ENCODE measurements at regions not wholly inside any gene's neighbourhood (a gene's known extent, or its start where the extent isn't known, plus 50 kb on each side); places are given as distances from the start of the nearest gene placed in this dataset.
"Not testable (repeated sequence)": the region's sequence is repeated elsewhere in the genome, so short reads cannot be mapped to it uniquely, and the experiment has no call there.

DNA sequence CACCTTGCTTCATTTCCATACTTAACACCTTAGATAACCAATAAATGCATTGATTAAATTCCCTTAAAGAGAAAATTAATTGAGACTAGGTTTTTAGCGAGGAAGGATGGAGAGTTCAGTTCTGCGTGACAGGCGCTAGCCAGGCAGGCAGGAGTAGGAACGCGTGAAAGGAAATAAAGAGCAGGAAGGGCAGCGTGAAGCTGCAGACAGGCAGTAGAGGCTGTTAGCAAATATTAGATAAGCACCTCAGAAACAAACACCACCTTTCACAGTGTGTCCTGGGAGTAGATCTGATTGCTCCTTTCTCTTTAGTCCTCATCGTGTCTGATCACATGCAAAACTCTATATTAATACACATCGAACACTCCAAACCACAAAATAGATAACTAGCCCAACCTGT lies 282.7 kb upstream of the ADGRL2 start:
- no peak for DNase-seq

GRCh38 chr1:81513796-81514354 lies 286.9 kb upstream of the ADGRL2 start:
- DNase-seq, result no peak

GRCh38 chr1:81512252-81513003 lies 288.3 kb upstream of the ADGRL2 start:
- no peak for DNase-seq

GRCh38 chr1:81511281-81511680 lies 289.5 kb upstream of the ADGRL2 start:
- DNase-seq, result no peak

- no peak for DNase-seq
Observed at GRCh38 chr1:81510701-81511100, 290.0 kb upstream of the ADGRL2 start.

DNA sequence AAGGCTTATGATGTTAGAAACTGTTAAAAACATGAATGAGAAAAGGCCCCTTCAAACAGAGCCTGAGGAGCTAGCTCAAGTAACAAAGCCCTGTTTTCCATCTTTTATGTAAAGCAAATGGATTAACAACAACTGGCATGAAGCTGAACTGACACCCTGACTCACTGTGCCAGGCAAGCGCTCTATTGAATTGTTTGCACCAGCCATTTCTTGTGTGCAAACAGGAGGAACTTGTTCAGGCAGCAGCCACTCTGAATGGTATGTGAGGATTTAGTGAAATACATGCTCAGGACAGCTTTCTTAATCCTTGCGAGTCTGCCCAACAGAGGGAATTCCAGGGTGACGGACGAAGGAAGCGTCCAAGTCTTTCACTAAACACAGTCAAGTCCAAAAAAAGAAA lies 291.1 kb upstream of the ADGRL2 start:
- DNase-seq, result no peak

DNA sequence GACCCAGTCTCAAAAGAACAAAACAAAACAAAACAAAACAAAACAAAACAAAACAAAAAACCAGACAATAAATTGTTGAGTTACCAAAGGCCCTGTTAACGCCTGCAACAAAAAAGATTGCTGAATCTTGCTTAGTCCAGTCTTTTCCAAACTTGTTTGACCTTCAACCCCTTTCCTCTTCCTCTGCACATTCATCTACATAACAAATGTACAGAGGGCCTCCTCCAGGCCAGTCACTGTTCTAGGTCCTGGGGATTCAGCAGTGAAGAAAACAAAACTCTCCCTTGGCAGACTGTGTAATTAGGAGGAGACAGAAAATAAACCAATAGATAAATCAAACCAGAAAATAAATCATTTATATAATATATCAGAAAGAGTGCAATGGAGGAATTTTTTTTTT lies 294.0 kb upstream of the ADGRL2 start:
- no peak for DNase-seq

DNA sequence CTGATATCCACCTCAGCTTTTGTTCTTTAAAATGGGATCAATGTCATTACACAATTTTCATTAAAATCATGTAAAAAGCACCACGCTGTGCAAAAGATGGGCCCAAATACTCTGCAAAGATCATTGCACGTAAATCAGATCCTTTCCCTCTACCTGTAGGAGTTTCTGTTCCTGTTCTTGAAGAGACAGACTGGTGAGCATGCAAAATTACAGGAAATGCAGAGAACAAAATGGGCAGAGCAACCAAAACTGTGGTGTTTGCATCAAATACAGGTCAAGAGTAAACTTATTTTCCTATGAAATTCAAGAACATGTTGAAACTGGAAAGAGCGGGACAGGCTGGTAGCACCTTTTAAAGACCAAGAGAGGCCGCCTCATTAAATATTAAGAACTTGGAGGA lies 294.9 kb upstream of the ADGRL2 start:
- DNase-seq, result no peak

GRCh38 chr1:81504820-81505219 lies 295.9 kb upstream of the ADGRL2 start:
- DNase-seq, result not testable (repeated sequence)

- DNase-seq, result not testable (repeated sequence)
Observed at GRCh38 chr1:81502705-81503104, 298.0 kb upstream of the ADGRL2 start.

GRCh38 chr1:81501485-81501884 lies 299.2 kb upstream of the ADGRL2 start:
- not testable (repeated sequence) for DNase-seq

GRCh38 chr1:81499487-81499886 lies 301.2 kb upstream of the ADGRL2 start:
- DNase-seq, result no peak

DNA sequence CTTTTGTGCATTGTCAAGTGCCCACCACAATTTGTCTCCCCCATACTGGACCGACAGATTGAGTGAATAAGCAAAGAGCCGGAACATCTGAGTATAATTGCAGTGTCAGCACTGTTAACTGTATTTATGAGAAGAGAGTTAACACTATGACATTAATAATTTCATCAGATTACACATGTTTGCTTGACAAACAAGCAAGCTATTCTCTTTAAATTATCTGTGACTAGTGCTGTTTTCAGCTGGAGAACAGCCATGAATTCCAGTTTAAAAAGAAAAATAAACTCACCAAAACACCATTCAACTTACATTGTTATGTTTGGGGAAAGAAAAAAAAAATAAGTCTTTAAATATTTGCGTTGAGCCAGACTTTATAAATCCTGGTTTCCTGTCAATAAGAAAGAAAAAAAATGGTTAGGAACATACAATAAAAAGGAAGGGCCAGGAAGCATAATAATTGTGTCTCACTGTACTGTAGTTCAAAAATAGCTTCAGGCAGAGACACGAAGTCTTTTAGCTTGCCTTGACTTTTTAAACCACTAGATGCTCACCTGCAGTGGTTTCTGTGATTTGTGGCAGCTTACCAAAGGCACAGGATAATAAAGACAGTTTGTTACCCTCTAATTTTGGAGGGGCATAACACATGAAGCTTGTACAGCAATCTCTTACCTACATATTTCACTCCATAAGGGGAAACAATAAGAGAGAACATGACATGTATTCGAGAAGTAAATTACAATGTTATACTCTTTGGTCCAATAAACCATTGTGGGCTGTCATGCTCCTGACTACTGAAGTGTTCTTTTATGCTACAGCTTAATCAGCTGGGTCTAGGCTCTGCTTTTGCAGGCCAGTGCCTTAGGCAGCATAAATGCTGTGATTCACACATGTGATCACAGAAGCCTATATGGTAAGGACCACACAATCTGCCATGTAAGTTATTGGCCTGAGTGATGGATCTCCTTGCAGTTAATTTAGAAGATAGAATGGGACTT lies 302.0 kb upstream of the ADGRL2 start:
- peak; percentile 47 for DNase-seq

GRCh38 chr1:81496349-81496748 lies 304.4 kb upstream of the ADGRL2 start:
- no peak for DNase-seq

GRCh38 chr1:81493102-81493869 lies 307.4 kb upstream of the ADGRL2 start:
- no peak for DNase-seq

GRCh38 chr1:81492628-81493027 lies 308.1 kb upstream of the ADGRL2 start:
- no peak for DNase-seq

DNA sequence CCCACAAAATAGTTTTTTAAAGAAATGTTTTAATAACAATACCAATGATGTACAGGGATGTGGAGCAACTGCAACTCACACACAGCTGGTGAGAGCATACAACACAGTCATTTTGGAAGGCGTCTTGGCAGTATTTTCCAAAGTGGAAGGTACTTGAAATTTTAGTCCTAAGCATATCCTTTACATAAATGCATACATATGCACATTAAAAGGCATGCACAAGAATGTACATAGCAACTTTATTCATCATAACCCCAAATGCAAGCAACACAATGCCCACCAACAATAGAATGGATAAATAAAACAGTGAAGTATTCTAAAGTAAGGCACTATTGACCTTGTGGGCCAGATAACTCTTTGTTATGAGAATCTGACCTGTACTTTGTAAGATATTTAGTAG lies 310.1 kb upstream of the ADGRL2 start:
- DNase-seq, result no peak

DNA sequence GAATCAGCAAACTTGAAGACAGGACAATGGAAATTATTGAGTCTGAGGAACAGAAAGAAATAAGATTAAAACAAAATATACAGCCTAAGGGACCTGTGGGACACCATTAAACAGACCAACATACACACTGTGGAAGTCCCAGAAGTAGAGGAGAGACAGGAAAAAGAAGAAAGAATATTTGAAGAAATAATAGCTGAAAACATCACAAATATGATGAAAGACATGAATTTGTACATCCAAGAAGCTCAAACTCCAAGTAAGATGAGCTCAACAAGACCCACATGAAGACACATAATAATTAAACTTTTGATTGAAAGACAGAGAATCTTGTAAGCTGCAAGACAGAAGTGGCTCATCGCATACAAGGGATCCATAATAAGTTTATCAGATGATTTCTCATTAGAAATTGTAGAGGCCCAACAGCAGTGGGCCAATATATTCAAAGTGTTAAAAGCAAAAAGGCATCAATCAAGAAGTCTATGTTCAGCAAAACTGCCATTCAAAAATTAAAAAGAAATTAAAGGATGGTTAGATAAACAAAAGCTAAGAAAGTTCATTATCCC lies 311.3 kb upstream of the ADGRL2 start:
- DNase-seq, result no peak

DNA sequence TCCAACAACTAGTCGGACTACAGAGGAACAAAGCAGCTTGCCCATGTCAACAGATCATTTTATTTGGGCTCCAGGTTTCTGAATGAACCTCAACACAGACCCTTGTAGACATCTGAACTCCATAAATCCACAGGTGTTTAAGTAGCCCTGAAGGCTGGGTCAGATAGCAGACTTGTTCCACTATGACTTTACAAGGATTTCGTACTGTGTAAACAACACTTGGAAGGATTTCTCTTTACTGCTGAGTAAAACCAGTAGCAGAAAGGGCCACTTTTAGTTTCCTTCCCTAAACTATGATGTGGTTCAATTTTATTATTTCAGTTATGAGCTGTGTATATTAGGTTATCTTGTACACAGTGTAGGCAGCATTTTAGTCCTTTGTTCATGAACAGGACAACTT lies 316.4 kb upstream of the ADGRL2 start:
- no peak for DNase-seq

DNA sequence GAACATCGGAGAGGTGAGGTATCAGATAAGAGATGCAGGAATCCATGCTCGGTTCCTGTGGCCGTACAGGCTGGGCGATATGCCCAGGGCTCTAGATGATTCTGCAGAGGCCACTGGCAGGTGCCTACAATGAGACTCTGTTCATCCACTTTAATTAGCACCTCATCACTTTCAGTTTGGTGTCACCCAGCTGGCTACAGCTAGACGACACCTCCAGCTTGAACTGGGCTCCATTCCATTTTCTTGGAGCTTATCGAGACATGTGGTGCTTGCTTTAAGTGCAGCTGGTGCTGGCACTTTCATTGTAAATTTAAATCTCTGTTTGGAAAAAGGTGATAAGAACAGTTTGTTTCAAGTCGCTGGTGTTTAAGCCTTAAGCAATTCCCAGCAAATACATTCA lies 322.5 kb upstream of the ADGRL2 start:
- no peak for DNase-seq

GRCh38 chr1:81477710-81478109 lies 323.0 kb upstream of the ADGRL2 start:
- no peak for DNase-seq

GRCh38 chr1:81472387-81472786 lies 328.3 kb upstream of the ADGRL2 start:
- no peak for DNase-seq

- no peak for DNase-seq
Observed at GRCh38 chr1:81471255-81471654, 329.5 kb upstream of the ADGRL2 start.

Data from NCI-H1436 (cell line).